ENCODE measurements at regions not wholly inside any gene's neighbourhood (a gene's known extent, or its start where the extent isn't known, plus 50 kb on each side); places are given as distances from the start of the nearest gene placed in this dataset.

- no peak for DNase-seq
Measured at GRCh38 chr1:229119876-229120275, 151.0 kb upstream of the RAB4A start.

DNA sequence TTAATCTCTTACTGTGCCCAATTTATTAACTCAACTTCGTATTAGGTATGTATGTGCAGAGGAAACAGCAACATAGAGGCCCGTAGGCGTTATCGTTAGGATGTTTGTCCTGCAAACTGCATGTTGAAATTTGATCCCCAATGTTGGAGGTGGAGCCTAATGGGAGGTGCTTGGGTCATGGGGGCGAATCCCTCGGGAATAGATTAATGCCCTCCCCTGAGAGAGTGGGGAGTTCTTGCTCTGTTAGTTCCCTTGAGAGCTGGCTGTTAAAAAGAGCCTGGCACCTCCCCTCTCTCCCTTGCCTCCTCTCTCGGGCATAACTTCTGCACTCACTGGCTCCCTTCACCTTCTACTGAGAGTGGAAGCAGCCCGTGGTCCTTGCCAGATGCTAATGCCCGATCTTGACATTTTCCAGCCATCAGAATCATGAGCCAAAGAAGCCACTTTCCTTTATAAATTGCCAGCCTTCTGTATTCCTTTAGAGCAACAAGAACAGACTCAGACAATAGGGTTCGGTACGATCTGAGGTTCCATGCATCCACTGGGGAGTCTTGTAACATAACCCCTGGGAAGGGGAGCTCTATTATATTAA lies 149.0 kb upstream of the RAB4A start:
- DNase-seq, result no peak

- no peak for DNase-seq
Measured at GRCh38 chr1:229122606-229123005, 148.3 kb upstream of the RAB4A start.

DNA sequence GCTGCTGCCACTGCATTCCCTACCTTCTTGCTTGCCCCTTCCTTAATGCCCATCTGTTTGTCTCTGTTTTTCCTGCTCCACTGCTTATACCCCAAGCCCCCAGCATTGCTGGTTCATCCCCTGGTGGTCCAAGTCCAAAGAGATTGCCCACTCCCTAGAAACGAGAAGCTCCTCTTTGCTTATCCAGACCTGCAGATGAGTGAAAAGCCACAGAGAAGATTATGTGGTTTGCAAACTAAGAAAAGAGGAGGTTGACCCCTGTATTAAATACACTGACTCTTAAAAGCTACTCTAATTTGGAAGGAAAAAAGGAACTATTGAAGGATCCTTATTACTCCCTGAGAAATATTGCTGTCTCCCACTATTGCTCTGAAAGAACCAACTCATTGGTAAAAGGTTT lies 146.8 kb upstream of the RAB4A start:
- no peak for DNase-seq

DNA sequence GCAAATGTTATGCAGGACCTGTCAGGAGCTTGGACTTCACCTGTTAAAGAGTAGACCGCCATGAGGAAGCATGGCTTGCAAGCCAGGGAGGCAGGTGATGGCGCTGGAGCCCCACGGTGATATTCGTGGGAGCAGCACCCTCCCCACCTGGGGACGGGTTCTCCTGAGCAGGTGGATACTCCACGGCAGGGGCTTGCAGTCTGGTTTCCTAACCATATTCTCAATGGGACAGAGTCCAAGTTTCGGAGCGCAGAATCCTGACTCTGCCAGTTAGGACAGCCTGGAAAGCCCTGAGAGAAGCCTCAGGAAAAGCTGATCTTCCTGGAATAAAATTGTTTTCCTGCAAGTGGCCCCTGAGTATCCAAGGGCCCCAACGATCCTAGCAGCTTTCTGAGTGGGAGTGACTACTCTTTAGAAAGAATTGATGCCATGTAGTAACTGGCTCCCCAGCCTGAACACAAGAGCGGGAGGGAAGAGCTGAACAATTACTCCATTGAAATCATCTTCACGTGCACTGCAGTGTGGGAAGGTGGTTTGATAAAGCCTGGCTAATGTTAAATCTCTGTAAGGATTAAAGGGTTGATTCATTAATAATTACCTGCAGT lies 146.3 kb upstream of the RAB4A start:
- DNase-seq, result no peak

GRCh38 chr1:229127301-229127700 lies 143.6 kb upstream of the RAB4A start:
- DNase-seq, result peak; percentile 71

DNA sequence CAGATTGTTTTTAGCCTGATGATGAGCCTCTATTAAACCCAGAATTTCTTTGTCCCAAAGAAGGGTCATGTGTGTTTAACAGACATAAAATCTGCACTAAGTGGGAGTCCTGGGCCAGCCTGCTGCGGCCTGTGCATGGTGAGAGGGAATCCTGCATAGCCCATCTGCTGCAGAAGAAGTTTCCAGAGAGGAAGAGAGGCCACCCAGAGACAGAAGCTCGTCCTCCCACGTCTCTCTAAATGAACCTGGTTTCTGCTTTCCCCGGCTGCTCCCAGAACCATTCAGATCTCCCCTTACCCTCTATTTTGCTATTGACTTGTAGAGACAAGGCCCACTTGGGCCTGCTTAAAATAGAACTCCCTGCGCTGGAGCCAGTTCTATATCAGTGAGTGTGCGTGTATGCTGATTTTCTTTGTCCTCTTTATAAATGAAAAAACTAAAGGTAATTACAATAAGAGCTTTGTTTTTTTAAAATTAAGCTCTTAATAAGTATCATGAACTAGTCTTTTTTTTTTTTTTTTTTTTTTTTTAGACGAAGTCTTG lies 142.8 kb upstream of the RAB4A start:
- DNase-seq, result peak; percentile 36

GRCh38 chr1:229129301-229130027 lies 141.4 kb upstream of the RAB4A start:
- no peak for DNase-seq

DNA sequence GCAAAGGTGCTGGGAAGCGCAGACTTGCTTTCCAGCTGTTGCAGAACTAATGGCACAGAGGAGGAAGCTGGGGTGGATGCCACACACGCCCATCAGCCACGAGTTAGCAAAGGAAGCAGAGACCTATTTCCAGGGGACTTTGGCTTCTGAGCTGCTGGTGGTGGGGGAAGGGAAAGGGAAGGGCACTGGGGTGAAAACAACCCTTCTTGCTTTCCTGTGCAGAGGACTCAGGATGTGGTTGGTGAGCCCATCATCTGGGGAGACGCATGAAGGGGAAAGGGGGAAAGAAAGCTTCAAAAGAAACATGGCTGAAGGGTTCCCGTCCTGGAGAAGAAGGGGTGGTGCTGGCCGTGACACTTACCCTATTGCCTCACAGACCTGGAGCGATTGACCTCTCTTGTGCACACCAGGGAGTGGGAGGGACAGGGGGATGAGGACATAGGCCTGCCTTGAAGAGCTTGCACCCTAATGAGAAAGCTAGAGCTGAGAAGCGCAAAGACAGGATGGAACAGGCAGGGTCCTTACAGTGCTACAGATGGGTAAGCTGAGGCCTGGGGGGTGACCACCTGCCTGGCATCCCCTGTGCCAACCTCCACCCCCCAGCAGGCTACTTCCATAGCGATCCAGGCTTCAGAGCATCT lies 140.8 kb upstream of the RAB4A start:
- DNase-seq, result peak; percentile 76

DNA sequence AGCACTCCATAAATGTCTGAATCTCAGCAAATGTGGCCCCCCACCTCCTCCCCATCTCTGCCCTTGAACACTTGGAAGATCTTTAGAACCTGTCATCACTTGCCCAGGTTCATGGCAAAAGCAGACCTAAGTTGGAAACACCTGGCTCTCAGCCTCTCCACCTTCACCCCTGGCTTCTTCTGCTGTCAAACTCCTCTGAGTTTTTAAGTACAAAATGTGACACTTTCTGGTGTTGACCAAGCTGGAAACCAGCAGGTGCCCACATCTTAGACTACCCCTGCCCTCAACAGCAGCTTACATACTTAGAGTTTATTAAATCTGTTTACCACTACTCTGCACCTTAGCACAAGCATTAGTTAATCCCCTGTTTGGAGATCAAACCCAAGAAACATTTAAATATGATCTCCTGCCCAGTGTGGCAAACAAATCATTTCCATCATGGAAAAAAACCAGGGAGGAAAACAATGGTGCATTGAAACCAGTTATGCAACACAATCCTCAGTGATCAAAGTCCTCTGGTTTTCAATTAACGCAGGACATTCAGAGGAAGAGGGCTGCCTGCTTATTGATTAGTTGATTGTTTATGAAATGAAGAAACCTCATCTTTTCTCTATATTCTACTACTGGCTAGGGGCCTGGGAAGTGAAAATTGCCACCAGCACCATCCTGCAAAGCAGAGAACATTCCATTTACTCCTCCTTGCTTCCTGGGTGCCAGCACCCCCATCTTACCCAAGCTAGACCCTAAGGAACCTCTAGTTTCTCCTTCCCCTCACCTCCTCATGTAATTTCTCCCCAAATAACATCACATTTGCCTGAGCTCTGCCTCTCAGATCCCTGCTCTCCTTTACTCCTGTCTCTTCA lies 139.4 kb upstream of the RAB4A start:
- DNase-seq, result no peak

- no peak for DNase-seq
Measured at GRCh38 chr1:229132106-229132443, 138.8 kb upstream of the RAB4A start.

DNA sequence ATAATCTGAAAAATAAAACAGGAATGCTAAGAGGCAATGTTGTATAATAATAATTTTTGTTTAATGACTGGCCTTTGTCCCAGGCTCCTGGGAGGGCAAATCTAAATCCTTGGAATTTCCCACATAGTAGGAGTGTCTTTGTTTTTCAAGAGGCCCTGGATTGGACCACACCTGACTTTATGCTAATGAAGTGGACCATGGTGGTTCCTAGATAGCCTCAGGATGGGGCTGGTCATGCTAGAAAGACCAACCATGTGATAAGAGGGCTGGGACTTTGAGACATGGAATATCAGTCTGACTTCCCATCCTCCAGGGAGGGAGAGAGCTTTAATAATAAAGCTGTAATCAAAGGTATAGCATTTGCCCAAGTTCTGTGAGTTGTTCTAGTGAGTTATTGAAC lies 138.2 kb upstream of the RAB4A start:
- no peak for DNase-seq

GRCh38 chr1:229133151-229133550 lies 137.8 kb upstream of the RAB4A start:
- DNase-seq, result no peak

- DNase-seq, result peak; percentile 87
Measured at GRCh38 chr1:229133811-229134210, 137.1 kb upstream of the RAB4A start.

DNA sequence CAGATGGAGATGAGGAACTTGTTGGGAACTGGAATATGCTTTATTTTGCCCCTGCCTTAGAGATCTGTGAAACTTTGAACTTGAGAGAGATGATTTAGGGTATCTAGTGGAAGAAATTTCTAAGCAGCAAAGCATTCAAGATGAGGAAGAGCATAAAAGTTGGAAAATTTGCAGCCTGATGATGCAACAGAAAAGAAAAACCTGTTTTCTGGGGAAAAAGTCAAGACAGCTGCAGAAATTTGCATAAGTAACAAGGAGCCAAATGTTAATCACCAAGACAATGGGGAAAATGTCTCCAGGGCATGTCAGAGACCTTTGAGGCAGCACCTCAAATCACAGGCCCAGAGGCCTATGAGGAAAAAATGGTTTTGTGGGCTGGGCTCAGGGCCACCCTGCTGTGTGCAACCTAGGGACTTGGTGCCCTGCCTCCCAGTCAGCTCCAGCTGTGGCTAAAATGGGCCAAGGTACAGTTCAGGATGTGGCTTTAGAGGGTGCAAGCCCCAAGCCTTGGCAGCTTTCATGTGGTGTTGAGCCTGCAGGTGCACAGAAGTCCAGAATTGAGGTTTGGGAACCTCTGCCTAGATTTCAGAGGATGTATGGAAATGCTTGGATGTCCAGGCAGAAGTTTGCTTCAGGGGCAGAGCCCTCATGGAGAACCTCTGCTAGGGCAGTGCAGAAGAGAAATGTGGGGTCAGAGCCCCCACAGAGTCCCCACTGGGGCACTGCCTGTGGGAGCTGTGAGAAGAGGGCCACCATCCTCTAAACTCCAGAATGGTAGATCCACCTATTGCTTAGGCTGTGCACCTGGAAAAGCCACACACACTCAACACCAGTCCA lies 136.3 kb upstream of the RAB4A start:
- peak; percentile 62 for DNase-seq

- DNase-seq, result no peak
Measured at GRCh38 chr1:229135773-229136172, 135.1 kb upstream of the RAB4A start.

DNA sequence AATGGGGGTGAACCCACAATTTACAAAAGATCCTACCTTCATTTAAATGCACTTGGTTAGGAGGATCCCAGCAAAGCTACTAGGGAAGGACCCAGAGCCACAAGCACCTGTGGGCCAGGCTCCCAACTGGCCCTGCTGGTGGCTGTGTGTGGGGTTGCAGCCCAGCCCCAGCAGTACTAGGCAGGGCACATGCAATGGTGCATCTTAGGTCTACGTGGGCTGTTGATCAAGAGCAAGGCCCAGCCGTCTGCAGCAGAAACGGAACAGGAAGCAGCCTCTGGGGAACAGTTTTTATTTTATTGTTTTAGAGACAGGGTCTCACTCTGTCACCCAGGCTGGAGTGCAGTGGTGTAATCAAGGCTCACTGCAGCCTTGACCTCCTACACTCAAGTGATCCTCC lies 134.1 kb upstream of the RAB4A start:
- DNase-seq, result peak; percentile 71

DNA sequence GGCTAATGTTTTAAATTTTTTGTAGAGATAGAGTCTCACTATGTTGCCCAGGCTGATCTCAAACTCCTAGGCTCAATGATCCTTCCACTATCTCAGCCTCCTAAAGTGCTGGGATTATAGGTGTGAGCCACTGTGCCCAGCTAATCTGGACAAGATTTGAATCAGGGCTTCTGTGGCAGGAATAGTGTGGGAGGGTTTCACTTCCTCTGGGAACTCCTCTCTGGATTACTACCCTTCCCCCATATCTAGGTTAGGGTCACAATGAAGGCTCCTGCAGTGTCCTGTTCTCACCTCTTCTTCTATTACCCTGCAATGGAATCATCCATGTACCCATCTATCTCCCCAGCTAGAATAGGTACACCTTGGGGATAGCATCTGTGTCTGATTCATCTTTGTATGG lies 133.6 kb upstream of the RAB4A start:
- peak; percentile 78 for DNase-seq

GRCh38 chr1:229138058-229138457 lies 132.9 kb upstream of the RAB4A start:
- no peak for DNase-seq

GRCh38 chr1:229139331-229140118 lies 131.4 kb upstream of the RAB4A start:
- peak; percentile 57 for DNase-seq

GRCh38 chr1:229140119-229140396 lies 130.9 kb upstream of the RAB4A start:
- no peak for DNase-seq
